ENCODE measurements at regions not wholly inside any gene's neighbourhood (a gene's known extent, or its start where the extent isn't known, plus 50 kb on each side); places are given as distances from the start of the nearest gene placed in this dataset.

GRCh38 chr3:107212618-107213017 is 164.6 kb upstream of the CCDC54 start:
- no peaks in the 10 kb centered on the region for H3K9me3 Mint-ChIP-seq
- Histone ChIP-seq H3K36me3 (ENCODE audit: control insufficient read depth, insufficient read depth, low read length) (no peaks in the 10 kb centered on the region), H3K27me3 (ENCODE audit: control insufficient read depth, insufficient read depth, low read length, poor library complexity, severe bottlenecking) (no peaks in the 10 kb centered on the region), H3K9ac (ENCODE audit: extremely low read depth, low read length, poor library complexity, severe bottlenecking) (no peak overlapping the region), H3K27ac (ENCODE audit: low read depth, low read length) (no peak overlapping the region), H3K9me3 (ENCODE audit: control insufficient read depth, low read length) (no peaks in the 10 kb centered on the region), H3K4me3 (ENCODE audit: low read length) (no peak overlapping the region), H3K4me1 (ENCODE audit: control insufficient read depth, insufficient read depth, low read length) (no peaks in the 10 kb centered on the region)
- TF ChIP-seq CTCF (conservative IDR thresholded peaks at IDR 0.05): no peak
- 92 to 94% methylated on average over 2 to 3 of the region's 3 CpGs for WGBS, 2 experiments (ENCODE audit: insufficient coverage in 1 of 2, insufficient read length in 1 of 2)
- no peaks in the 10 kb centered on the region for H3K27me3 Mint-ChIP-seq (ENCODE audit: insufficient read depth)
- H3K4me1 Mint-ChIP-seq: peaks cover 11% of the 10 kb centered on the region
- H3K4me3 Mint-ChIP-seq: no peak overlapping the region
- H3K27ac Mint-ChIP-seq: no peak overlapping the region
- no peaks in the 10 kb centered on the region for H3K36me3 Mint-ChIP-seq (ENCODE audit: low read depth)
- no peak for DNase-seq

- 97 to 100% methylated on average over 3 to 6 of the region's 6 CpGs for WGBS, 2 experiments (ENCODE audit: insufficient coverage in 1 of 2, insufficient read length in 1 of 2)
- no peak overlapping the region for H3K27ac ChIP-seq (ENCODE audit: low read depth, low read length)
- H3K27me3 ChIP-seq (ENCODE audit: control insufficient read depth, insufficient read depth, low read length, poor library complexity, severe bottlenecking): no peaks in the 10 kb centered on the region
- no peaks in the 10 kb centered on the region for H3K27me3 Mint-ChIP-seq (ENCODE audit: insufficient read depth)
- TF ChIP-seq CTCF (conservative IDR thresholded peaks at IDR 0.05): no peak
- no peaks in the 10 kb centered on the region for H3K4me1 ChIP-seq (ENCODE audit: control insufficient read depth, insufficient read depth, low read length)
- no peaks in the 10 kb centered on the region for H3K9me3 Mint-ChIP-seq
- H3K9ac ChIP-seq (ENCODE audit: extremely low read depth, low read length, poor library complexity, severe bottlenecking): no peak overlapping the region
- H3K36me3 Mint-ChIP-seq (ENCODE audit: low read depth): no peaks in the 10 kb centered on the region
- no peaks in the 10 kb centered on the region for H3K36me3 ChIP-seq (ENCODE audit: control insufficient read depth, insufficient read depth, low read length)
- H3K4me3 ChIP-seq (ENCODE audit: low read length): no peak overlapping the region
- H3K27ac Mint-ChIP-seq: no peak overlapping the region
- no peak for DNase-seq
- H3K4me1 Mint-ChIP-seq: peaks cover 5% of the 10 kb centered on the region
- H3K9me3 ChIP-seq (ENCODE audit: control insufficient read depth, low read length): no peaks in the 10 kb centered on the region
- no peak overlapping the region for H3K4me3 Mint-ChIP-seq
Observed at GRCh38 chr3:107213044-107213669, 164.1 kb upstream of the CCDC54 start.

- H3K27ac Mint-ChIP-seq: no peak overlapping the region
- WGBS, 2 experiments (ENCODE audit: insufficient coverage in 1 of 2, insufficient read length in 1 of 2): 88 to 96% methylated on average over 3 to 5 of the region's 5 CpGs
- H3K27ac ChIP-seq (ENCODE audit: low read depth, low read length): no peak overlapping the region
Observed at GRCh38 chr3:107216229-107216628, 161.0 kb upstream of the CCDC54 start.

More at GRCh38 chr3:107216229-107216628, 161.0 kb upstream of the CCDC54 start:
- Histone ChIP-seq H3K4me3 (ENCODE audit: low read length) (no peak overlapping the region), H3K9ac (ENCODE audit: extremely low read depth, low read length, poor library complexity, severe bottlenecking) (no peak overlapping the region), H3K27me3 (ENCODE audit: control insufficient read depth, insufficient read depth, low read length, poor library complexity, severe bottlenecking) (no peaks in the 10 kb centered on the region), H3K9me3 (ENCODE audit: control insufficient read depth, low read length) (no peaks in the 10 kb centered on the region), H3K36me3 (ENCODE audit: control insufficient read depth, insufficient read depth, low read length) (no peaks in the 10 kb centered on the region), H3K4me1 (ENCODE audit: control insufficient read depth, insufficient read depth, low read length) (no peaks in the 10 kb centered on the region)
- Mint-ChIP-seq H3K9me3 (no peaks in the 10 kb centered on the region), H3K4me3 (no peak overlapping the region), H3K4me1 (no peaks in the 10 kb centered on the region), H3K27me3 (ENCODE audit: insufficient read depth) (no peaks in the 10 kb centered on the region), H3K36me3 (ENCODE audit: low read depth) (no peaks in the 10 kb centered on the region)
- no peak for TF ChIP-seq CTCF (conservative IDR thresholded peaks at IDR 0.05)
- no peak for DNase-seq

Measured in endodermal cell (in vitro differentiated cells).